Frontal cortex (tissue), 3 donors: ENCODE measurements at regions not wholly inside any gene's neighbourhood (a gene's known extent, or its start where the extent isn't known, plus 50 kb on each side); places are given as distances from the start of the nearest gene placed in this dataset.
A peak's percentile ranks its signal among the peaks of the same experiment; 100 is the strongest.
"Not testable (repeated sequence)": the region's sequence is repeated elsewhere in the genome, so short reads cannot be mapped to it uniquely, and the experiment has no call there.

Experiments used
- DNase-seq, 2 donors: peaks; one replicate each; pipeline ENCODE4 v3.0.0; 2012; ENCODE audit warnings: low spot score in 2 of 2
- FAIRE-seq: peaks from 2 replicates; lab custom pipeline; 2012; peaks lifted over from hg19 to GRCh38; lab: Jason Lieb, UNC
- donor health status: control.
- donor health status: control.
- donor health status: control.

DNA sequence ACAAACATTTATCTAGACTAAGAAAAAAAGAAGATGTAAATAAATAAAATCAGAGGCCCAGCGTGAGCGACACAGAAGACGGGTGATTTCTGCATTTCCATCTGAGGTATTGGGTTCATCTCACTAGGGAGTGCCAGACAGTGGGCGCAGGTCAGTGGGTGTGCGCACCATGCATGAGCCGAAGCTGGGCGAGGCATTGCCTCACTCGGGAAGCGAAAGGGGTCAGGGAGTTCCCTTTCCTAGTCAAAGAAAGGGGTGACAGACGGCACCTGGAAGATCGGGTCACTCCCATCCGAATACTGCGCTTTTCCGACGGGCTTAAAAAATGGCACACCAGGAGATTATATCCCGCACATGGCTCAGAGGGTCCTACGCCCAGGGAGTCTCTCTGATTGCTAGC is 79.5 kb upstream of the ABCD2 start:
- DNase-seq, FAIRE-seq: not testable (repeated sequence)

DNA sequence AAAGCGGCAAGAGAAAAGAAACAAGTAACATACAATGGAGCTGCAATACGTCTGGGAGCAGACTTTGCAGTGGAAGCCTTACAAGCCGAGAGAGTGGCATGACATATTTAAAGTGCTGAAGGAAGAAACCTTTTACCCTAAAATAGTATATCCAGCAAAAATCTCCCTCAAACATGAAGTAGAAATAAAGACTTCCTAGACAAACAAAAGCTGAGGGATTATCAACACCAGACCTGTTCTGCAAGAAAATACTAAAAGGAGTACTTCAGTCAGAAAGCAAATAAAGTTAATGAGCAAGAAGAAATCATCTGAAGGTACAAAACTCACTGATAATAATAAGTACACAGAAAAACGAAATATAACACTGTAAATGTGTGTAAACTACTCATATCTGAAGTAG is 77.5 kb upstream of the ABCD2 start:
- FAIRE-seq = no peak

GRCh38 chr12:39692258-39692853 is 72.8 kb upstream of the ABCD2 start:
- FAIRE-seq = peak; percentile 80
- no peak for DNase-seq

More for the DNA sequence above, 77.5 kb upstream of the ABCD2 start:
- no peak for DNase-seq

- DNase-seq = no peak
- FAIRE-seq = no peak
Measured at GRCh38 chr12:39685854-39686657, 66.5 kb upstream of the ABCD2 start.

DNA sequence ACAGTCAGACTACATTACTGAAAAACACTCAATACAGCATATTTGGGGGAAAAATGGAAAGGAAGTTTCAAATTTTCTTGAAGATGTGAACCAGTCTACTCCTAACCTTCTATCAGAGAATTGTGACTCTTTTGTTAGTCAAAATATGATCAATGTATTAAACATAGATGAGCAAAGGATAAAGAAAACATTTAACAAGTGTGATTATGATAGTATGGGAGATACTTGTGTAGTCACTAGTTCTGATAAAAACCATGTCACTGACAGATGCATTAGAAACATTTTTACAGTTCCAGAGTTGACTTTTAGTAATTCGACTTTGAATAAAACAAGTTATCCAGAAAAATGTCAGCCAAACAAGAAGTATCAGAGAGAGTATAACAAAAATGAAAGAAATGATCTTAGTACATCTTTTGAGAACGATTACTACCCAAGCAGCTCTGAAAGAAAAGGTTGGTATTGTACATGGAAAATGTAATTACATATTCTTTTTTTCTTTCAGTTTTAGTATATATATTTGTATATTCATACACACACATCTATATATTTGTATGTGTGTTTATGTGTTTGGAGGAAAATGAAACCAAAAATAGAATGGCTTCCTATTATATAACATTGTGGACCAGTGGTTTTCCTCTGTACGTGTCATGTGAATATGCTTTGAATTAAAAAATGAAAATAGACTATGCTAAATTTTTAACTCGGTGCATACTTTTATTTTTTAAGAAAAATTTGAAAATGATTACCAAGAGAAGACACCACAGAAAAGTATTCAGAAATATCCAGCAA is 63.3 kb upstream of the ABCD2 start:
- FAIRE-seq (no peak), DNase-seq (no peak)

GRCh38 chr12:39675263-39675662 is 55.7 kb upstream of the ABCD2 start:
- FAIRE-seq = no peak
- no peak for DNase-seq

GRCh38 chr12:39672976-39673375 is 53.4 kb upstream of the ABCD2 start:
- DNase-seq (no peak), FAIRE-seq (no peak)

DNA sequence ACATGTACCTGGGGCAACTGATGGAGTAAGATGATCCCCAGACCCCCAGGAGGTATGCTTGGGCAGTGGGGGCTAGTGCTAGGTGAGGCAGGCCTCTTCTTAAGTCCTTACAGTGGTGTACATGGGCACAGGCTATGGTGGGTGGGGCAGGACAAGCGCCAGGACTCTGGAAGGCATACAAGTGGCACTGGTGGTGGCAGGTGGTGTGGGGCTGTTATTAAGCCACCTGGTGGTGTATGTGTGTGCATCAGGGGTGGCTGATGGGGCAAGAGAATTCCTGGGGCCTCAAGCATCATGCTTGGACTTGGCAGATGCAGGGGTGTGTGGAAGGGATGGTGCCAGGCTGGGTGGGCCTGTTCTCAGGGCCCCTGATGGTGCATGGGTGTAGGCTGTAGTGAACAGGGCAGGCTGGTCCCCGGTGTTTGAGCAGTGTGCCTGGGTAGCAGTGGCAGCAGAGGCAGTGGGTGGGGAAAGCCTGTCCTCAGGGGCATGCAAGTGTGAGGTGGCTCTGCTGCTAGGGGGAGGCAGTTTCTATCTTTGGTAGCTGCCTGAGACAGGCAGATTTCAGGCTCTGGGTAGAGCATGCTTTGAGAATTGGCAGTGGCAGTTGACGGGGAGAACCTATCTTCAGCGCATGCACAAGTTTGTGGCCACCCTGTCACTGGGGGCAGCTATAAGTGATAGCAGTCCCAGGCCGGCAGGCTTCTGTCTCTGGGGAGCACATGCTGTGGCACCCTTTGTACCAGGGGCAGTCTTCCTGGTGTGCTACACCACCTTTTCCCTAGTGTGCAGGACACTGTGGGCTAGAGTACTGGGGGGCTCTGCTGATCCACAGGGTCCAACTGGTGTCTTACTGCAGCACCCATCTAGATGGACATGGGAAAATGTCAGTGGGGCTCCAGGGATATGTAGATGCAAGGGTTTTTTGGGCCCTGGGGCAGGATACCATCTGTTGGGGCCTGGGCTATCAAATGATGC is 52.6 kb upstream of the ABCD2 start:
- no peak for FAIRE-seq
- DNase-seq = no peak

GRCh38 chr12:39669539-39669938 is 49.9 kb upstream of the ABCD2 start:
- DNase-seq, FAIRE-seq: not testable (repeated sequence)
